ENCODE measurements at regions not wholly inside any gene's neighbourhood (a gene's known extent, or its start where the extent isn't known, plus 50 kb on each side); places are given as distances from the start of the nearest gene placed in this dataset.

DNA sequence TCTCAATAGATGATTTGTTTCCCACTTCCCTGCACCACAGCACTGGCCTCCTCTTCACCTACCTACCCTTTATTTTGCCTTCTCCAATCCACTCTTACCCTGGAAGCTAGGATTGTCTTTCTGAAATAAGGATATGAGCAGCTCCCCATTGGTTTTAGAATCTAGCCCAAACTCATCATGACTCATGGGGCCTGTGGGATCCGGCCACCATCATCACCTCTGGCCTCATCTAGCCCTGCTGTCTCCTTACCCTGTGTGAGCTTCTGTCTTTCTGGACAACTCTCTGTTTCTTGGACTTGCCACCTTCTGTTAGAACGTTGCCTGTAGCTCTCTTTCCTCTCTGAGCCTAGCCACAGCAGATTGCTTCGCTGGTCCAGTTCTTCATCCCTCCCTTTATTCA is 277.1 kb downstream of the PAX1 start:
- H3K4me3 ChIP-seq = no peak overlapping the region
- no peaks in the 10 kb centered on the region for H3K27me3 ChIP-seq
- H3K9me3 ChIP-seq = no peaks in the 10 kb centered on the region
- H3K27ac ChIP-seq = no peak overlapping the region
- no peaks in the 10 kb centered on the region for H3K36me3 ChIP-seq
- no peaks in the 10 kb centered on the region for H3K4me1 ChIP-seq
- no peak for TF ChIP-seq POLR2A (IDR thresholded peaks at IDR 0.05)
- TF ChIP-seq, protein P1, sequence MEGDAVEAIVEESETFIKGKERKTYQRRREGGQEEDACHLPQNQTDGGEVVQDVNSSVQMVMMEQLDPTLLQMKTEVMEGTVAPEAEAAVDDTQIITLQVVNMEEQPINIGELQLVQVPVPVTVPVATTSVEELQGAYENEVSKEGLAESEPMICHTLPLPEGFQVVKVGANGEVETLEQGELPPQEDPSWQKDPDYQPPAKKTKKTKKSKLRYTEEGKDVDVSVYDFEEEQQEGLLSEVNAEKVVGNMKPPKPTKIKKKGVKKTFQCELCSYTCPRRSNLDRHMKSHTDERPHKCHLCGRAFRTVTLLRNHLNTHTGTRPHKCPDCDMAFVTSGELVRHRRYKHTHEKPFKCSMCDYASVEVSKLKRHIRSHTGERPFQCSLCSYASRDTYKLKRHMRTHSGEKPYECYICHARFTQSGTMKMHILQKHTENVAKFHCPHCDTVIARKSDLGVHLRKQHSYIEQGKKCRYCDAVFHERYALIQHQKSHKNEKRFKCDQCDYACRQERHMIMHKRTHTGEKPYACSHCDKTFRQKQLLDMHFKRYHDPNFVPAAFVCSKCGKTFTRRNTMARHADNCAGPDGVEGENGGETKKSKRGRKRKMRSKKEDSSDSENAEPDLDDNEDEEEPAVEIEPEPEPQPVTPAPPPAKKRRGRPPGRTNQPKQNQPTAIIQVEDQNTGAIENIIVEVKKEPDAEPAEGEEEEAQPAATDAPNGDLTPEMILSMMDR (IDR thresholded peaks at IDR 0.05) = no peak
- intact Hi-C loops (cut with DNase I; ENCODE audit: low total_unique reads) = no loop called here
- DNase-seq = no peak

DNA sequence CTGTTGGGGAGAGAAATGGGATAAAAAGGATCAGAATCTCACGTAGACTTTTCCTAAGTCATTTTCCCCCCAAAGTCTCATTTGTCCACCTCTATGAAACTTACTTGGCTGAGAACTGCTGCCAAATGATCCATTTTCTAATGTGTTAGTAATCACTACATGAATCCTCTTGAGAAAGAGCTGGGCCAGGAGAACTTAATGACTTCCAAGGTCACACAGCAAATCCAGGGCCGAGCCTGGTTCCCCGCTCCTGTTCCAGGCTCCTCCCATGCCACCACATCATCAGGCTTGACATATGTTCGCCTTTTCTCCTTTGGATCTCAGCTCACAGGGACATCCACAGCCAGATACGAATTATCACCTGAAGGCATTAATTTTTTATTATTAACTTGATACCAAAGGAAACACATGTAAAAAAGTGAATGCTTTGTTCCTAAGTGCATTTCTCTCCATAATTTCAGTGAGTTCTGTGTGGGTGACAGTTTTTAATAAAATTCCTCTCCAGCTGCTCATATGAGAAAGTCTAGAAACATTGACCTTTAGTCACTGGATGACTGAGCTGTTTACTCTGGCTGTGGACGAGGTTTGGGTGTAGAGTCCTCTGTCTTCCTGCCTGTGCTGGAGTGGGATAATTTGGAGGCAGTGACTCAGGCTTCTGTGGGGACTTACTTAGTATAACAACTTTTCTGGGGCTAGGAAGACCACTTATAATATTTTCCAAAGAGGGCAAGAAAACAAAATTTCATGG is 276.3 kb downstream of the PAX1 start:
- intact Hi-C loops (cut with DNase I; ENCODE audit: low total_unique reads) = no loop called here

GRCh38 chr20:21981179-21981578 is 275.7 kb downstream of the PAX1 start:
- TF ChIP-seq, protein P1 (IDR thresholded peaks at IDR 0.05) = no peak
- no peak for TF ChIP-seq POLR2A (IDR thresholded peaks at IDR 0.05)
- intact Hi-C loops (cut with DNase I; ENCODE audit: low total_unique reads) = no loop called here
- Histone ChIP-seq H3K36me3 (no peaks in the 10 kb centered on the region), H3K4me1 (no peaks in the 10 kb centered on the region), H3K27ac (no peak overlapping the region), H3K27me3 (no peaks in the 10 kb centered on the region), H3K4me3 (no peak overlapping the region), H3K9me3 (no peaks in the 10 kb centered on the region)
- no peak for DNase-seq

More for the DNA sequence above, 276.3 kb downstream of the PAX1 start:
- Histone ChIP-seq H3K4me1 (no peaks in the 10 kb centered on the region), H3K36me3 (no peaks in the 10 kb centered on the region), H3K4me3 (no peak overlapping the region), H3K9me3 (no peaks in the 10 kb centered on the region), H3K27me3 (no peaks in the 10 kb centered on the region), H3K27ac (no peak overlapping the region)
- TF ChIP-seq, protein P1 (IDR thresholded peaks at IDR 0.05) = no peak
- TF ChIP-seq POLR2A (IDR thresholded peaks at IDR 0.05) = no peak
- DNase-seq = no peak

DNA sequence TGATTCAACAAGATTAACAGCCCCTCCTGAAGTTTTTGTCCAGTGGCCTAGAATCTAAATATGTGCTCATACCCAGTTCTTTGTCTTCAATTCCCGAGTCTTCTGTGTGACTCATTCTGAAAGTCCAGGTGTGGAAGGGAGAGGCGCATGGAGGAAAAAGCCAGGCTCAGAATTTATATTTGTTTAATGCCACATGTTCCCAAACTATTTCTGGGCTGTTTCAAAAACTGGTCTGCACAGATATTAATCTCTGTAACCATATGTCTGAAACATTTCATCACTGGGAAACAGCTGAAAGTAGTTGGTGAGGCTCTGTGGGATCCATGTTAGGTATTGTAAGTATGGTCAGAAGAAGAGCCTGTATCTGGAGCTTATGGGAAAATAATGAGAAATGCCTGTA is 266.0 kb downstream of the PAX1 start:
- TF ChIP-seq POLR2A (IDR thresholded peaks at IDR 0.05) = no peak
- TF ChIP-seq, protein P1 (IDR thresholded peaks at IDR 0.05) = no peak
- no peak for DNase-seq
- Histone ChIP-seq H3K9me3 (no peaks in the 10 kb centered on the region), H3K4me1 (no peaks in the 10 kb centered on the region), H3K27ac (no peak overlapping the region), H3K4me3 (no peak overlapping the region), H3K36me3 (no peaks in the 10 kb centered on the region), H3K27me3 (no peaks in the 10 kb centered on the region)
- intact Hi-C loops (cut with DNase I; ENCODE audit: low total_unique reads) = no loop called here

- Histone ChIP-seq H3K9me3 (no peaks in the 10 kb centered on the region), H3K4me3 (no peak overlapping the region), H3K4me1 (no peaks in the 10 kb centered on the region), H3K27ac (no peak overlapping the region), H3K27me3 (no peaks in the 10 kb centered on the region), H3K36me3 (no peaks in the 10 kb centered on the region)
- intact Hi-C loops (cut with DNase I; ENCODE audit: low total_unique reads) = no loop called here
- no peak for DNase-seq
- no peak for TF ChIP-seq POLR2A (IDR thresholded peaks at IDR 0.05)
- TF ChIP-seq, protein P1 (IDR thresholded peaks at IDR 0.05) = no peak
Measured at GRCh38 chr20:21968486-21968885, 263.0 kb downstream of the PAX1 start.
